ENCODE measurements at regions not wholly inside any gene's neighbourhood (a gene's known extent, or its start where the extent isn't known, plus 50 kb on each side); places are given as distances from the start of the nearest gene placed in this dataset.
"Not testable (repeated sequence)": the region's sequence is repeated elsewhere in the genome, so short reads cannot be mapped to it uniquely, and the experiment has no call there.

DNA sequence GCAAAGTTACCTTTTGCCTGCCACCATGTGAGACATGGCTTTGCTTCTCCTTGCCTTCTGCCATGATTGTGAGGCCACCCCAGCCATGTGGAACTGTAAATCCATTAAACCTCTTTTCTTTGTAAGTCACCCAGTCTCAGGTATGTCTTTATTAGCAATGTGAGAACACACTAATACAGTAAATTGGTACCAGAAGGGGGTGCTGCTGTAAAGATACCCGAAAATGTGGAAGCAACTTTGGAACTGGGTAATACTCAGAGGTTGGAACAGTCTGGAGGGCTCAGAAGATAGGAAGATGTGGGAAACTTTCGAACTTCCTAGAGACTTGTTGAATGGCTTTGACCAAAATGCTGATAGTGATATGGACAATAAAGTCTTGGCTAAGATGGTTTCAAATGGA is 184.8 kb upstream of the LHX8 start:
- DNase-seq: not testable (repeated sequence)

GRCh38 chr1:74951981-74952380 is 182.2 kb upstream of the LHX8 start:
- DNase-seq: not testable (repeated sequence)

DNA sequence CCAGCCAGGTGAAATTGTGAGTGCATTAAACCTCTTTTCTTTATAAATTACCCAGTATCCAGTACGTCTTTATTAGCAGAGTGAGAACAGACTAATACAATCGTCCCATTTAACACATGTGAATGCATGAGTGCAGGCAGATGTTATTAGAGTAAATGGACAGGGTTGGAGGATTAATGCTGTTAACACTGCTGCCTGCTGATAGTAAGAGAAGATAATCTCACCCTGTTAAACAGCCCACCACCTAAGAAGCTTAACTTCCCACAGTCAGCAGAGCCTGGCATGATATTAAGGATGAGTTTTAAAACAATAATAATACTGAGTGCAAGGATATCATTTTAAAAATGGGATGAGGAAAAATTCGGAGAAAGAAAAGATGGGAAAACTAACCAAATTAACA is 181.4 kb upstream of the LHX8 start:
- DNase-seq: peak; percentile 94

- peak; percentile 35 for DNase-seq
These were observed 180.6 kb upstream of the LHX8 start for GRCh38 chr1:74953622-74954021.

- no peak for DNase-seq
These were observed 171.1 kb upstream of the LHX8 start for GRCh38 chr1:74963120-74963519.

- DNase-seq: peak; percentile 99
These were observed 169.6 kb upstream of the LHX8 start for GRCh38 chr1:74964508-74965102.

- DNase-seq: no peak
These were observed 164.5 kb upstream of the LHX8 start for GRCh38 chr1:74969566-74970135.

GRCh38 chr1:74971982-74972381 is 162.2 kb upstream of the LHX8 start:
- DNase-seq: no peak

DNA sequence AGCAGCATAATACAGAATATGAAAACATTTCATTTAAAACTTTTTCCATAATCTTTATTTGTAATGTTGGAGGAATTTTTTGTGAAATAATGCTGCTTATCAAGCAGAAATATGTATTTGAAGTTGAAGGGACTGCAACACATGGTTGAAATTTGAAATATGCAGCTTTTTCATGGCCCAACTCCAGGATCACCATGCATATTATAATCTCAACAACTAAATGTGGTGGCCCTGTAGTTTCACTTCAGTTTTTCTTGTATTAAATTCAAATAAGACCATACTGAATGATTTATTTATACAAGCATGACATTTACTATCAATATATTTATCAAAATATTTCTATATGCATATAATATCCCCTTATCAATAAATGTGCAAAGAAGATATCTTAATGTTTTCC is 157.7 kb upstream of the LHX8 start:
- no peak for DNase-seq

DNA sequence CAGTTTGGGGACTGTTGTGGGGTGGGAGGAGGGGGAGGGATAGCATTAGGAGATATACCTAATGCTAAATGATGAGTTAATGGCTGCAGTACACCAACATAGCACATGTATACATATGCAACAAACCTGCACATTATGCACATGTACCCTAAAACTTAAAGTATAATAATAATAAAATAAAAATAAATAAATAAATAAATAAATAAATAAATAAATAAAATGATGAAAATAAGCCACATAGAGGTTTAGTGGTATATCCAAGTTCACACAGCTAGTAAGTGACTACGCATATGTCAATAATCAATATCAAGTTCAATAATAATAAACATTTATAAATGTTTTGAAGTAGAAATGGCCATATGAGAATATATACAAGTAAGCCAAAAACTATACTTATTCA is 141.7 kb upstream of the LHX8 start:
- DNase-seq: not testable (repeated sequence)

DNA sequence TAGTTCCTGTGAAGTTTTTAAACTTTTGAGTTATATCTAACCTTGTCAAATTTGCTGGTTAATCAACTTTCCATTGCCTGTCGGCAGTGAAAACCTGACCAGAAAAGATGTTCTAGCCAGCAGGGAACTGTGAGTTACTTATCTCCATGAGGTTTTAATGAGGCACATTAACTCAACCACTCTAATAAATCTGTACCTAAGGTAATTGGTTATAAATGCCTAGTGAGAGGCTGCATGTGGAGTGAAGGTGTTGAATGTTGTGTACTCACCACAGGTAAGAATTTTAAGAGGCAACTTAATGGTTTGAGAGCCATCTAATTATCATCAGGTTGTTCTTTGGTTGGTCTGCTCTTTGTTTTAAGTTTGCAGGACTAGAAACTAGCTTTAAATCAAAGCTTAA is 138.4 kb upstream of the LHX8 start:
- DNase-seq: no peak

GRCh38 chr1:75010547-75010946 is 123.6 kb upstream of the LHX8 start:
- DNase-seq: no peak

GRCh38 chr1:75014250-75014649 is 119.9 kb upstream of the LHX8 start:
- DNase-seq: no peak

DNA sequence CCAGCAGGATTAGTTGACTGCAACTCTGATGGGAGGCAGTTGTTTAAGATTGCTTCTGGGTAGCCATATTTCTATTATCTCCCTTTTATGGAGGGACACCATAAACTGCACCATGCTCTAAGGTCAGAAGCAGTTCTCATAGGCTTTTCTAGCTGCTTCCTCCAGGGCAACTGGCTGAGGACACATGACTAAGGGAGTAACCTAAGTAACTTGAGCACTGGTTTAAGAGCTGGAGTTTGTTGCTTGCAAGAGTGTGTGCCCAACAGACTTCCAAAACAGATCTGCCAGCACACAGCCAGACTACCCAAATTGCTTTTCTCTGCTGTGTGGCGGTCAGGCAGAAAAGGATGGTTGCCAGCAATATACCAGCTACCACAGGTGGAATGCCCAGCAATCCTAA is 111.2 kb upstream of the LHX8 start:
- DNase-seq: no peak

DNA sequence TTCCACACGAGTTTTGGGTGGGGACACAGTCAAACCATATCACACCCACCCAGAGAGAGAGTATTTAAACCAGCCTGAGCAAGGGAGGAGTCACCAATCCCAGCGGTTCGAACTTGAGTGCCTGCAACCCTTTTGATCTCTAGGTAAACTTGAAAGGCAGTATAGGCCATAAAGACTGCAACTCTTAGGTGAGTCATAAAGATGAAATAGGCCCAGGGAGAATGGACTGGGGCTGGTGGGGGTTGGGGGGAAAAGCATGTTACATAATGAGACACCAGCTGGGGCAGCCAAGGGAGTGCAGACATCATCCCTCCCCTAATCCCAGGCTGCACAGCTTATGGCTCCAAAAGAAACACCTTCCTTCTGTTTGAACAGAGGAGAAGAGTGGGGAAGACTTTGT is 99.8 kb upstream of the LHX8 start:
- peak; percentile 89 for DNase-seq

DNA sequence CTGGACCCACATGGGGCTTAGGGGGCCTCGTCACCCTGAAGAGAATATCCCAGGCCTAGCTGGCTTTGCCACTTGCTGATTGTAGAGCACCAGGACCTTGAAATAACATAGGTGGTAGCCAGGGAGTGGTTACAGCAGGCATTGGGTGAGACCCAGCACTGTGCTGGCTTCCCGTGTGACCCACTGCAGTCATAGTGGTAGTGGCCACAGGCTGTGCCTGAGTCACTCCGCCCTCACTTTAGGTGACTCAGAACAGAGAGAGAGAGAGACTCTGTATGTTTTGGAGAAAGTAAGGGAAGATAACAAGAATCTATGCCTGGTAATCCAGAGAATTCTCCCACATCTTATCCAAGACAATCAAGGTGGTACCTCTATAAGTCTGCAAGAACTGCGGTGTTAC is 98.7 kb upstream of the LHX8 start:
- DNase-seq: no peak

GRCh38 chr1:75053207-75053606 is 81.0 kb upstream of the LHX8 start:
- peak; percentile 30 for DNase-seq

DNA sequence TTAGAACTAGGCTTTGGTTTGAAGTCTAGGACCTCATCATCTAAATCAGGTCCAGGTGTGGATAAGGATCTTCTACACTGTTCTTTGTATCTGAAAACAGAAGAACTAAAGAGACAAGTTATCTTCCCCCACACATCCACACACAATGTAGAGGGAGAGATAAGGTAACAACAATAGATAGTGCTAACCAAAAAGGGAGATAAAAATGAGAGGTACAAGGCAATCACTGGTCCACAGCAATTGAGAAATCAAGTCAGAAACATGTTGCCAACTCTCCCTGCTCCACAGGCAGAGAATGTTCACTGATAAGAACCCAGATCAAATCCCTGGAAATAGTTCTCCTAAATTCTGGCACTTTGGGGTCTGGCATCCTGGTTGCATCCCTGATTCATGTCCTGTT is 75.8 kb upstream of the LHX8 start:
- DNase-seq: no peak

GRCh38 chr1:75062111-75062510 is 72.1 kb upstream of the LHX8 start:
- DNase-seq: no peak

GRCh38 chr1:75067975-75068374 is 66.2 kb upstream of the LHX8 start:
- no peak for DNase-seq

GRCh38 chr1:75074831-75075395 is 59.3 kb upstream of the LHX8 start:
- no peak for DNase-seq

- peak; percentile 69 for DNase-seq
These were observed 54.5 kb upstream of the LHX8 start for GRCh38 chr1:75079538-75080290.

DNA sequence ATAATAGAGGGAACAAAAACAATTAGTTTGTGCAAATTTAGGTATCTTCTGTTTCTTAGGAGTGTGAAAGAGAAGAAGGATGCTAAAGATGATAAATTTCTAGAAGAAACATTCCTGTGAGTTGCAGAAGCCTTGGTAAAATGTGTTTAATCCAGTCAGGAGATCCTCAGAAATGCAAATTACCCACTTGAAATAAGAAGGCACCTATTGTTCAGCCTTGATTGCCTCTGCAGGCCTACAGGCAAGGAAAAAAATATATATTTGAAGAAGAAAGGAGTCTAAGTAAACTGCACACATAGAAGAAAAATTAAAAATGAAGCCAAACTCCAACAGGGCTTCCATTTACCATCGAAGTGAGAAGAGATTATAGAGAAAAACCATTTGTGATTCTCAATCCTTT is 51.0 kb upstream of the LHX8 start:
- DNase-seq: no peak

DNA sequence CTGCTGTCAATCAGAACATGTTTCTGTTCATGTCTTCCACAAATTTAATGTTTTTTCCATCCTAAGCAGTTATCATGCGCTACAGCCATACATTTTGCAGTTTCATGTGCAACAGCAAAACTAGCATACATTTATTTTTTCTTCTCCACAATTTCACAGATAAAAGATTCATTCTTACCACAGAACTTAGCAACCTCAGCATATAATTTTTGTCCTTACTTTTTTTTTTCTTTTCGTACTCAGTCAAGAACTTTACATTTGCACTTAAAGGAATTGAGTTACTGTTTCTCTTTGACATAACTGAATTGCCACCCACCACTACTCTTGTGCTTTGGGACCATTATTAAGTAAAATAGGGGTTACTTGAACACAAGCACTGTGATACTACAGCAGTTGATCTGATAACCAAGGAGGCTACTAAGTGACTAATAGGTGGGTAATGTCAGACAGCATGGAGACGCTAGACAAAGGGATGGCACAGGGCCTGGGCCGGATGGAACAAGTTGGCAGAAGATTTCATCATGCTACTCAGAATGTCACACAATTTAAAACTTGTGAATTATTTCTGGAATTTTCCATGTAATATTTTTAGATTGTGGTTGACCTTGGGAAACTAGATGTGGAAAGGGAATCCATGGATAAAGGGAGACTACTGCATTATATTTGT is 50.2 kb upstream of the LHX8 start:
- DNase-seq: no peak
